ENCODE measurements at regions not wholly inside any gene's neighbourhood (a gene's known extent, or its start where the extent isn't known, plus 50 kb on each side); places are given as distances from the start of the nearest gene placed in this dataset.

DNA sequence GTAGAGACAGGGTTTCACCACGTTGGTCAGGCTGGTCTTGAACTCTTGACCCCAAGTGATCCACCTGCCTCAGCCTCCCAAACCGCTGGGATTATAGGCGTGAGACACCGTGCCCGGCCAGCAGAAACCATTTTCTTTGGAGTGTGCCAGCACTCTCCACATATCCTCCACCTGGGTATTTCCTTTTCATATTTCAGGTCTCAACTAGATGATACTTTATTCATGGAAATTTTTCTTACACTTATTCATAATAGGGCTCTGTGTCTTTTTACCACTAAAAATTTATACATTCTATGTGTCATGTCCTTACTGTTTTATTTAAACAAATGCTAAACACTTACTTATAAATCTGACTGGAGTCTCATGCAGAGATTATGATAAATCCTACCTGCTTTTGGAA is 305.9 kb downstream of the PCDH20 start (continued):
- no peak for TF ChIP-seq EGR1 (IDR thresholded peaks at IDR 0.05; ENCODE audit: borderline replicate concordance, low read depth, low read length)
- TF ChIP-seq TAF7 (optimal IDR thresholded peaks at IDR 0.05; ENCODE audit: borderline replicate concordance, low read depth, low read length): no peak
- TF ChIP-seq SAP30 (IDR thresholded peaks at IDR 0.05; ENCODE audit: insufficient read depth, insufficient replicate concordance, low read length): no peak
- TF ChIP-seq PHF8 (conservative IDR thresholded peaks at IDR 0.05; ENCODE audit: low read depth, low read length): no peak
- no peak for TF ChIP-seq SIN3A (conservative IDR thresholded peaks at IDR 0.05 in 1 of 2, IDR thresholded peaks at IDR 0.05 in 1 of 2; ENCODE audit: low read depth in 1 of 2, low read length in 2 of 2)
